Glutamatergic neuron (in vitro differentiated cells): ENCODE measurements at regions not wholly inside any gene's neighbourhood (a gene's known extent, or its start where the extent isn't known, plus 50 kb on each side); places are given as distances from the start of the nearest gene placed in this dataset.

Experiments
- DNase-seq: peaks from one replicate; pipeline ENCODE4 v3.0.0; 2022
- H3K27ac Mint-ChIP-seq: one replicate; pipeline ENCODE4 v1.8.0; 2020; ENCODE audit warnings: mild to moderate bottlenecking, mixed read lengths, inconsistent platforms; ENCODE audit not compliant: unreplicated experiment
- H3K27me3 Mint-ChIP-seq: one replicate; pipeline ENCODE4 v1.8.0; 2020; ENCODE audit warnings: mild to moderate bottlenecking, moderate library complexity, mixed read lengths, inconsistent platforms; ENCODE audit not compliant: unreplicated experiment
- H3K36me3 Mint-ChIP-seq: one replicate; pipeline ENCODE4 v1.8.0; 2020; ENCODE audit warnings: mild to moderate bottlenecking, mixed read lengths, inconsistent platforms; ENCODE audit not compliant: unreplicated experiment
- H3K4me1 Mint-ChIP-seq: one replicate; pipeline ENCODE4 v1.8.0; 2020; ENCODE audit warnings: mild to moderate bottlenecking, low read depth, mixed read lengths, inconsistent platforms; ENCODE audit not compliant: unreplicated experiment
- H3K4me3 Mint-ChIP-seq: one replicate; pipeline ENCODE4 v1.8.0; 2020; ENCODE audit warnings: mild to moderate bottlenecking, mixed read lengths, inconsistent platforms; ENCODE audit not compliant: unreplicated experiment
- H3K9me3 Mint-ChIP-seq: one replicate; pipeline ENCODE4 v1.8.0; 2020; ENCODE audit warnings: mild to moderate bottlenecking, moderate library complexity, mixed read lengths, inconsistent platforms; ENCODE audit not compliant: unreplicated experiment
- TF ChIP-seq, protein P1 (sequence below): fragments of 200-600 bp; sonication (generic); IDR thresholded peaks from one replicate; pipeline ENCODE4 v1.5.0; 2021; ENCODE audit not compliant: partially characterized antibody, unreplicated experiment

DNA sequence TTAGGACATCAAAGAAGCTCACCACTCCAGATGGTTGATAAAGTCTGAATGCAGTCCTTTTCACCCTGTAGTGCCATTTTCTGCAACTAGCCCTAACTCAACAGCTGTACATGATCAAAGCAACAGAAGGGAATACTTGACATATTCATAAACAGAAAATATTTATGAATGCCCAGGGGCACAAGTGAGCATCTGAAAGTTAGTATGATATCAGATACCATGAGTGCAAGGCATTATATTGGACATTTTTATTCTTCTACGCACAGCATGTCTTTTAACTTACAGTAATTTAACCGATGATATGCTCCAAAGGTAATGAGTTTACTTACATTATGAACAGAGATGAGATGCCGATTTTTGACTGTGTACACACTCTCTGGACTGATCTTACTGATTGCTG, 142.0 kb downstream of the MCHR2 start:
- no peaks in the 10 kb centered on the region for H3K36me3 Mint-ChIP-seq
- H3K4me3 Mint-ChIP-seq: no peak overlapping the region
- no peaks in the 10 kb centered on the region for H3K27me3 Mint-ChIP-seq
- no peaks in the 10 kb centered on the region for H3K9me3 Mint-ChIP-seq
- no peak overlapping the region for H3K27ac Mint-ChIP-seq
- no peak for DNase-seq
- TF ChIP-seq, protein P1, sequence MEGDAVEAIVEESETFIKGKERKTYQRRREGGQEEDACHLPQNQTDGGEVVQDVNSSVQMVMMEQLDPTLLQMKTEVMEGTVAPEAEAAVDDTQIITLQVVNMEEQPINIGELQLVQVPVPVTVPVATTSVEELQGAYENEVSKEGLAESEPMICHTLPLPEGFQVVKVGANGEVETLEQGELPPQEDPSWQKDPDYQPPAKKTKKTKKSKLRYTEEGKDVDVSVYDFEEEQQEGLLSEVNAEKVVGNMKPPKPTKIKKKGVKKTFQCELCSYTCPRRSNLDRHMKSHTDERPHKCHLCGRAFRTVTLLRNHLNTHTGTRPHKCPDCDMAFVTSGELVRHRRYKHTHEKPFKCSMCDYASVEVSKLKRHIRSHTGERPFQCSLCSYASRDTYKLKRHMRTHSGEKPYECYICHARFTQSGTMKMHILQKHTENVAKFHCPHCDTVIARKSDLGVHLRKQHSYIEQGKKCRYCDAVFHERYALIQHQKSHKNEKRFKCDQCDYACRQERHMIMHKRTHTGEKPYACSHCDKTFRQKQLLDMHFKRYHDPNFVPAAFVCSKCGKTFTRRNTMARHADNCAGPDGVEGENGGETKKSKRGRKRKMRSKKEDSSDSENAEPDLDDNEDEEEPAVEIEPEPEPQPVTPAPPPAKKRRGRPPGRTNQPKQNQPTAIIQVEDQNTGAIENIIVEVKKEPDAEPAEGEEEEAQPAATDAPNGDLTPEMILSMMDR: no peak
- H3K4me1 Mint-ChIP-seq: no peaks in the 10 kb centered on the region

- Mint-ChIP-seq H3K4me1 (peaks cover 5% of the 10 kb centered on the region), H3K27ac (no peak overlapping the region), H3K4me3 (no peak overlapping the region), H3K36me3 (no peaks in the 10 kb centered on the region), H3K27me3 (no peaks in the 10 kb centered on the region), H3K9me3 (no peaks in the 10 kb centered on the region)
- TF ChIP-seq, protein P1: no peak
- no peak for DNase-seq
Observed at GRCh38 chr6:99867026-99867425, 127.0 kb downstream of the MCHR2 start.

DNA sequence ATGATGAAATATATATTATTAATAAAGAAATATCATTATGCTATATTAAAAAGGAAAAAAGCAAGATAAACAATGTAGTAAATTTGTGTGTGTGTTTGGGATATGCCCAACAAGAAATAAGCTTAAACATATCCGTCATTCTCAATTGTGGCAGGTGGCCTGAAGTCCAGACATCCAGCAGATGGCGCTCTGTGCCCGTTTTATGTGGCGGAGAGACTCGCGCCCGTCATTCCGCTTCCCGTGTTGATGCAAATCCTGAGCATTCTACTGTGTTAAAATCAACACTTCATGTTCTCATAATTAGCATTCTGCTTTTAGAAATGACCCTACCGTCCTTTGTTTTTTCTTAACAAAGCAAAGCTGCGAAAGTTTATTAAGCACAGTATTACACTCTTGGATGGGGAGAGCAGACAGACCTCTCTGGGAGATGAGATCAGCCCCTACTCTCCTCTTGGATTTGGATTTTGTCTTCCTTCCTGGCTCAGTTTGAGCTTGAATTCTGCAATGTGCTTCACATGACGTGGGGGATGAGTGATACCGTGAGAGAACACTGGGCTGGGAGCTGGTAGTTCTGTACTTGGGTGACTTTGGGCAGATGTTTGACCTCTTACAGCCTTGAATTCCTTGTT, 125.8 kb downstream of the MCHR2 start:
- TF ChIP-seq, protein P1: peak; percentile 79
- H3K27ac Mint-ChIP-seq: no peak overlapping the region

More for the DNA sequence above, 125.8 kb downstream of the MCHR2 start:
- Mint-ChIP-seq H3K4me1 (peaks cover 5% of the 10 kb centered on the region), H3K27me3 (no peaks in the 10 kb centered on the region), H3K36me3 (no peaks in the 10 kb centered on the region), H3K4me3 (peak overlapping the region; percentile 68), H3K9me3 (no peaks in the 10 kb centered on the region)
- DNase-seq: peak; percentile 93
